PC-3 (cell line): ENCODE measurements at regions not wholly inside any gene's neighbourhood (a gene's known extent, or its start where the extent isn't known, plus 50 kb on each side); places are given as distances from the start of the nearest gene placed in this dataset.

Source experiments
- CTCF ChIP-seq: fragments of 300-600 bp; sonication (generic); conservative IDR thresholded peaks from 2 replicates; pipeline ENCODE4 v1.5.1; 2017; ENCODE audit warnings: antibody characterized with exemption, low read depth, mild to moderate bottlenecking, low read length
- EZH2phosphoT487 ChIP-seq: fragments of 300-600 bp; sonication (generic); IDR thresholded peaks from 2 replicates; pipeline ENCODE4 v1.6.1; 2018; ENCODE audit warnings: mild to moderate bottlenecking, antibody characterized with exemption, low read length, borderline replicate concordance

DNA sequence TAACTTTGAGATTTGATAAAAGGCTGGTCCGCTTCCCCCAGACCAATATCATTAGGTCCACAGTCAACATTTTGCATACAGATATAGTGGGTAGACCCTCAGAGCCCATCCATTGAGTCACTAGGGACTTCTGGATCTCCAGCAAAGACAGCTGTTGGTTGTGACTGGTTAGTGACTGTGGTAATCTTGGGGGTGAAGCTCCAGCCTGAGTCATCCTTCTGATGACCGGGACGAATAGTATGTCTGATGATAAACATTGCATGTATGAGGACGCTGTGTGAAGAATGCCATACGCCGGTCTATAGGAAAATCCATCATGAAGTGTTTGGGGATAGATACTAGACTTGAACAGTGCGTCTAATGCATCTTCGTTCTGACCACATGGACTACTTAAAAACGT, 307.0 kb downstream of the UQCRFS1 start:
- no peak for TF ChIP-seq CTCF
- no peak for TF ChIP-seq EZH2phosphoT487
